Trophoblast cell (in vitro differentiated cells and primary cell): ENCODE measurements at regions not wholly inside any gene's neighbourhood (a gene's known extent, or its start where the extent isn't known, plus 50 kb on each side); places are given as distances from the start of the nearest gene placed in this dataset.
A peak's percentile ranks its signal among the peaks of the same experiment; 100 is the strongest.

Source experiments
- DNase-seq, 2 donors: peaks; one replicate each; pipeline ENCODE4 v3.0.0-alpha.2; 2016
- H2AFZ ChIP-seq: 2 replicates; pipeline ENCODE4 v1.6.1; 2013; ENCODE audit warnings: low read length, moderate library complexity, mild to moderate bottlenecking; ENCODE audit not compliant: insufficient read depth, poor library complexity
- H2AK5ac ChIP-seq: 2 replicates; pipeline ENCODE4 v1.6.1; 2013; ENCODE audit warnings: mild to moderate bottlenecking, low read length
- H2BK120ac ChIP-seq: 2 replicates; pipeline ENCODE4 v1.6.1; 2013; ENCODE audit warnings: low read length, mild to moderate bottlenecking, moderate library complexity; ENCODE audit not compliant: insufficient read depth, poor library complexity
- H2BK12ac ChIP-seq: 2 replicates; pipeline ENCODE4 v1.6.1; 2013; ENCODE audit warnings: mild to moderate bottlenecking, low read length, moderate library complexity
- H2BK5ac ChIP-seq: 2 replicates; pipeline ENCODE4 v1.6.1; 2013; ENCODE audit warnings: low read length, low read depth, moderate library complexity, mild to moderate bottlenecking; ENCODE audit not compliant: poor library complexity
- H3K14ac ChIP-seq: 2 replicates; pipeline ENCODE4 v1.6.1; 2013; ENCODE audit warnings: mild to moderate bottlenecking, low read length
- H3K18ac ChIP-seq: 2 replicates; pipeline ENCODE4 v1.6.1; 2013; ENCODE audit warnings: mild to moderate bottlenecking, low read length
- H3K23ac ChIP-seq: 2 replicates; pipeline ENCODE4 v1.6.1; 2013; ENCODE audit warnings: low read length
- H3K27ac ChIP-seq: 2 replicates; pipeline ENCODE4 v1.5.1; 2013; ENCODE audit warnings: low read depth, mild to moderate bottlenecking, inconsistent platforms, low read length, moderate library complexity
- H3K27me3 ChIP-seq: 2 replicates; pipeline ENCODE4 v1.6.1; 2013; ENCODE audit warnings: inconsistent platforms, mild to moderate bottlenecking, low read length, moderate library complexity; ENCODE audit not compliant: insufficient read depth
- H3K36me3 ChIP-seq, 2 experiments: 1 replicate in 1 of 2; 2 replicates in 1 of 2; pipeline ENCODE4 v1.6.1; 2013; ENCODE audit warnings: low read length in 2 of 2, mild to moderate bottlenecking in 2 of 2, moderate library complexity in 1 of 2; ENCODE audit not compliant: insufficient read depth in 2 of 2, control insufficient read depth in 1 of 2
- H3K4ac ChIP-seq: 2 replicates; pipeline ENCODE4 v1.6.1; 2013; ENCODE audit warnings: low read depth, mild to moderate bottlenecking, low read length, moderate library complexity
- H3K4me1 ChIP-seq, 2 experiments: 1 replicate in 1 of 2; 2 replicates in 1 of 2; pipeline ENCODE4 v1.6.1; 2013; ENCODE audit warnings: low read length in 2 of 2, mild to moderate bottlenecking in 2 of 2, moderate library complexity in 1 of 2; ENCODE audit not compliant: insufficient read depth in 2 of 2, control insufficient read depth in 1 of 2
- H3K4me2 ChIP-seq: 2 replicates; pipeline ENCODE4 v1.6.1; 2013; ENCODE audit warnings: inconsistent platforms, mild to moderate bottlenecking, low read length, moderate library complexity
- H3K4me3 ChIP-seq: 2 replicates; pipeline ENCODE4 v1.5.1; 2013; ENCODE audit warnings: mild to moderate bottlenecking, low read depth, low read length, inconsistent platforms
- H3K79me1 ChIP-seq: one replicate; pipeline ENCODE4 v1.6.1; 2013; ENCODE audit warnings: low read length
- H3K79me2 ChIP-seq: 2 replicates; pipeline ENCODE4 v1.6.1; 2013; ENCODE audit warnings: low read length, mild to moderate bottlenecking; ENCODE audit not compliant: control insufficient read depth, insufficient read depth, poor library complexity
- H3K9ac ChIP-seq: 2 replicates; pipeline ENCODE4 v1.6.1; 2013; ENCODE audit warnings: mild to moderate bottlenecking, low read length
- H3K9me3 ChIP-seq: 2 replicates; pipeline ENCODE4 v1.6.1; 2013; ENCODE audit warnings: low read depth, mild to moderate bottlenecking, control low read depth, inconsistent platforms, low read length; ENCODE audit not compliant: insufficient read depth
- H4K12ac ChIP-seq: 2 replicates; pipeline ENCODE4 v1.6.1; 2013; ENCODE audit warnings: low read depth, mild to moderate bottlenecking, low read length, moderate library complexity
- H4K8ac ChIP-seq: 2 replicates; pipeline ENCODE4 v1.6.1; 2013; ENCODE audit warnings: low read depth, mild to moderate bottlenecking, low read length, moderate library complexity
- H4K91ac ChIP-seq: one replicate; pipeline ENCODE4 v1.6.1; 2013; ENCODE audit warnings: low read depth, mild to moderate bottlenecking, low read length, moderate library complexity
- WGBS: extraction: QIAGEN DNeasy Blood & Tissue Kit; methylation state at CpG from one replicate; pipeline ENCODE4 v1.1.7; 2013; ENCODE audit warnings: missing lambda C conversion rate; ENCODE audit not compliant: insufficient read length, insufficient coverage; ENCODE audit errors: extremely low coverage; 5-methylcytosine and 5-hydroxymethylcytosine counted together

GRCh38 chr2:64383881-64384280, 70.1 kb upstream of the LGALSL start:
- WGBS, result no CpG with 5 or more reads among the region's 3 CpGs
- Histone ChIP-seq H3K14ac (no peak overlapping the region), H3K9me3 (no peaks in the 10 kb centered on the region), H3K36me3 (no peaks in the 10 kb centered on the region), H3K4me2 (no peak overlapping the region), H4K91ac (no peak overlapping the region), H2BK120ac (no peak overlapping the region), H3K4me1 (peaks cover 0 to 4% of the 10 kb centered on the region in 2 experiments), H3K4ac (no peak overlapping the region), H4K12ac (no peak overlapping the region), H3K9ac (no peak overlapping the region), H3K23ac (no peak overlapping the region), H2BK12ac (no peak overlapping the region), H3K79me2 (peaks cover 2% of the 10 kb centered on the region), H3K27me3 (no peaks in the 10 kb centered on the region), H2BK5ac (no peak overlapping the region), H2AK5ac (no peak overlapping the region), H3K4me3 (no peak overlapping the region), H3K79me1 (peaks cover 2% of the 10 kb centered on the region), H4K8ac (no peak overlapping the region), H2AFZ (no peak overlapping the region), H3K18ac (no peak overlapping the region), H3K27ac (no peak overlapping the region)
- DNase-seq, result no peak

- no peak overlapping the region for H3K4me2 ChIP-seq
- no peaks in the 10 kb centered on the region for H3K27me3 ChIP-seq
- peak overlapping the region; percentile 89 for H3K14ac ChIP-seq
- H3K4ac ChIP-seq, result peak overlapping the region; percentile 33
- H2BK12ac ChIP-seq, result peak overlapping the region; percentile 97
- peak overlapping the region; percentile 77 for H3K18ac ChIP-seq
- H3K23ac ChIP-seq, result no peak overlapping the region
- DNase-seq, result no peak
- no peak overlapping the region for H3K4me3 ChIP-seq
- no peaks in the 10 kb centered on the region for H3K36me3 ChIP-seq
- peak overlapping the region; percentile 27 for H2BK5ac ChIP-seq
- H2BK120ac ChIP-seq, result peak overlapping the region; percentile 57
- WGBS, result no CpG with 5 or more reads among the region's 4 CpGs
- H3K4me1 ChIP-seq, result peaks cover 0 to 2% of the 10 kb centered on the region in 2 experiments
- peaks cover 2% of the 10 kb centered on the region for H3K79me1 ChIP-seq
- H3K79me2 ChIP-seq, result peaks cover 2% of the 10 kb centered on the region
- H3K27ac ChIP-seq, result no peak overlapping the region
- H3K9me3 ChIP-seq, result no peaks in the 10 kb centered on the region
- no peak overlapping the region for H4K12ac ChIP-seq
- H4K8ac ChIP-seq, result peak overlapping the region; percentile 81
- peak overlapping the region; percentile 99 for H2AK5ac ChIP-seq
- no peak overlapping the region for H2AFZ ChIP-seq
- H3K9ac ChIP-seq, result no peak overlapping the region
- peak overlapping the region; percentile 79 for H4K91ac ChIP-seq
These were observed 67.3 kb upstream of the LGALSL start for GRCh38 chr2:64386676-64387075.

- no peak overlapping the region for H2BK120ac ChIP-seq
- H3K79me2 ChIP-seq, result peaks cover 2% of the 10 kb centered on the region
- no peaks in the 10 kb centered on the region for H3K9me3 ChIP-seq
- H3K36me3 ChIP-seq, result no peaks in the 10 kb centered on the region
- no peak overlapping the region for H2BK12ac ChIP-seq
- H2BK5ac ChIP-seq, result no peak overlapping the region
- no peak overlapping the region for H3K4ac ChIP-seq
- H3K18ac ChIP-seq, result no peak overlapping the region
- peaks cover 2% of the 10 kb centered on the region for H3K79me1 ChIP-seq
- H4K8ac ChIP-seq, result no peak overlapping the region
- no peaks in the 10 kb centered on the region for H3K27me3 ChIP-seq
- H3K27ac ChIP-seq, result no peak overlapping the region
- H2AK5ac ChIP-seq, result no peak overlapping the region
- H3K4me3 ChIP-seq, result no peak overlapping the region
- H4K91ac ChIP-seq, result no peak overlapping the region
- H3K9ac ChIP-seq, result no peak overlapping the region
- no peak overlapping the region for H3K23ac ChIP-seq
- H4K12ac ChIP-seq, result no peak overlapping the region
- no peak for DNase-seq
- no peak overlapping the region for H3K14ac ChIP-seq
- H2AFZ ChIP-seq, result no peak overlapping the region
- H3K4me2 ChIP-seq, result no peak overlapping the region
- peaks cover 3 to 7% of the 10 kb centered on the region in 2 experiments for H3K4me1 ChIP-seq
These were observed 63.4 kb upstream of the LGALSL start for GRCh38 chr2:64390586-64390985.

GRCh38 chr2:64391424-64391823, 62.5 kb upstream of the LGALSL start:
- H3K27ac ChIP-seq, result no peak overlapping the region
- H3K36me3 ChIP-seq, result no peaks in the 10 kb centered on the region
- peaks cover 2% of the 10 kb centered on the region for H3K79me2 ChIP-seq
- no peak overlapping the region for H3K14ac ChIP-seq
- H3K18ac ChIP-seq, result no peak overlapping the region
- H3K9me3 ChIP-seq, result no peaks in the 10 kb centered on the region
- DNase-seq, result peak; percentile 39 to 78
- H3K9ac ChIP-seq, result no peak overlapping the region
- H4K91ac ChIP-seq, result no peak overlapping the region
- no peak overlapping the region for H3K4ac ChIP-seq
- H2BK5ac ChIP-seq, result no peak overlapping the region
- WGBS, result no CpG with 5 or more reads among the region's 2 CpGs
- no peak overlapping the region for H3K23ac ChIP-seq
- no peak overlapping the region for H2AFZ ChIP-seq
- H2BK12ac ChIP-seq, result no peak overlapping the region
- H4K8ac ChIP-seq, result no peak overlapping the region
- no peak overlapping the region for H3K4me2 ChIP-seq
- H2AK5ac ChIP-seq, result no peak overlapping the region
- no peak overlapping the region for H4K12ac ChIP-seq
- H3K27me3 ChIP-seq, result no peaks in the 10 kb centered on the region
- H3K4me3 ChIP-seq, result no peak overlapping the region
- no peak overlapping the region for H2BK120ac ChIP-seq
- H3K4me1 ChIP-seq, result peaks cover 3 to 7% of the 10 kb centered on the region in 2 experiments
- H3K79me1 ChIP-seq, result peaks cover 2% of the 10 kb centered on the region
